HepG2 (cell line): ENCODE measurements at regions not wholly inside any gene's neighbourhood (a gene's known extent, or its start where the extent isn't known, plus 50 kb on each side); places are given as distances from the start of the nearest gene placed in this dataset.
"Not testable (repeated sequence)": the region's sequence is repeated elsewhere in the genome, so short reads cannot be mapped to it uniquely, and the experiment has no call there.

ENCODE experiments used
- ATAC-seq: fragments of 200-7000 bp; cut with Tn5 transposase; 3 replicates; pipeline ENCODE4 v1.9.1; 2020; ENCODE audit warnings: mild to moderate bottlenecking, moderate library complexity
- BruUV-seq: library from RNA; stranded (reverse); fragments of 400-500 nt; replicated peaks from 2 replicates; lab custom pipeline; 2021; lab: Mats Ljungman, UMichigan
- CTCF ChIA-PET: fragments of 300-600 bp; formaldehyde crosslinking; extraction: SDS; loops from one replicate; lab custom pipeline; 2021; ENCODE audit warnings: low total read pairs, inconsistent platforms, low intra/inter-chr PET ratio; lab: Yijun Ruan, JAX
- POLR2A ChIA-PET: fragments of 350-600 bp; sonication (Branson Sonifier 250); formaldehyde crosslinking; loops from one replicate; lab custom pipeline; 2020; ENCODE audit warnings: antibody characterized with exemption, inconsistent platforms; lab: Yijun Ruan, JAX
- DNase-seq: peaks from one replicate; pipeline ENCODE4 v3.0.0-alpha.2; 2015; ENCODE audit warnings: low spot score
- FAIRE-seq: peaks from 3 replicates; lab custom pipeline; 2011; peaks lifted over from hg19 to GRCh38; lab: Jason Lieb, UNC
- H2AFZ ChIP-seq: one replicate; pipeline ENCODE4 v1.6.1; 2011; ENCODE audit warnings: low read length, inconsistent platforms
- H3K27ac ChIP-seq: fragments of 300-600 bp; 3 replicates; pipeline ENCODE4 v1.8.0; 2011; ENCODE audit warnings: mixed run types, mild to moderate bottlenecking, mixed read lengths, low read length, inconsistent platforms; ENCODE audit not compliant: insufficient read depth; ENCODE audit errors: extremely low read length
- H3K27me3 ChIP-seq, 2 experiments: fragments of 200-600 bp in 1 of 2; 2 replicates in 1 of 2; 3 replicates in 1 of 2; pipeline versions ENCODE4 v1.6.0 to v1.8.0; 2011; ENCODE audit warnings: low read length in 2 of 2, mild to moderate bottlenecking in 2 of 2, moderate library complexity in 2 of 2, inconsistent platforms in 1 of 2; ENCODE audit not compliant: insufficient read depth in 2 of 2, control insufficient read depth in 1 of 2
- H3K36me3 ChIP-seq, 2 experiments: fragments of 200-600 bp in 1 of 2; replicated peaks in 1 of 2; 2 replicates in 1 of 2; 3 replicates in 1 of 2; pipeline versions ENCODE4 v1.5.1 to v1.8.0; 2011; ENCODE audit warnings: low read length in 2 of 2, inconsistent platforms in 1 of 2; ENCODE audit not compliant: insufficient read depth in 2 of 2, control insufficient read depth in 1 of 2
- H3K4me1 ChIP-seq: 2 replicates; pipeline ENCODE4 v1.5.1; 2012; ENCODE audit warnings: low read length, inconsistent platforms; ENCODE audit not compliant: insufficient read depth
- H3K4me2 ChIP-seq: 2 replicates; pipeline ENCODE4 v1.6.0; 2011; ENCODE audit warnings: low read depth, low read length, inconsistent platforms
- H3K4me3 ChIP-seq, 3 experiments: fragments of 200-600 bp in 1 of 3; sonication (generic), shearing (Covaris generic) in 1 of 3; replicated peaks in 1 of 3; 2 replicates each; pipeline ENCODE4 v1.5.1; 2011 to 2016; ENCODE audit warnings: low read length in 3 of 3, inconsistent platforms in 2 of 3, low read depth in 2 of 3, mild to moderate bottlenecking in 2 of 3, control low read depth in 1 of 3, mixed read lengths in 1 of 3; ENCODE audit not compliant: insufficient read depth in 1 of 3
- H3K79me2 ChIP-seq: one replicate; pipeline ENCODE4 v1.6.1; 2011; ENCODE audit warnings: low read length, inconsistent platforms; ENCODE audit not compliant: insufficient read depth
- H3K9ac ChIP-seq: 2 replicates; pipeline ENCODE4 v1.6.0; 2011; ENCODE audit warnings: mild to moderate bottlenecking, low read depth, low read length, inconsistent platforms; ENCODE audit not compliant: insufficient read depth
- H3K9me3 ChIP-seq: 2 replicates; pipeline ENCODE4 v1.5.1; 2012; ENCODE audit warnings: mild to moderate bottlenecking, low read length
- H4K20me1 ChIP-seq: 2 replicates; pipeline ENCODE4 v1.6.0; 2011; ENCODE audit warnings: inconsistent platforms, mild to moderate bottlenecking, low read length, moderate library complexity; ENCODE audit not compliant: insufficient read depth
- BATF2 ChIP-seq: sonication (generic); formaldehyde crosslinking; IDR thresholded peaks from 2 replicates; pipeline ENCODE4 v1.8.0; 2022; ENCODE audit warnings: mild to moderate bottlenecking, missing genetic modification reagents, moderate library complexity
- BRF2 ChIP-seq: sonication (generic); formaldehyde crosslinking; IDR thresholded peaks from 2 replicates; pipeline ENCODE4 v1.8.1; 2022; ENCODE audit warnings: mild to moderate bottlenecking, missing genetic modification reagents
- GATAD2A ChIP-seq: IDR thresholded peaks from 2 replicates; pipeline ENCODE4 v1.6.1; 2016
- GFI1 ChIP-seq: sonication (generic); formaldehyde crosslinking; IDR thresholded peaks from 2 replicates; pipeline ENCODE4 v1.5.0; 2020; ENCODE audit warnings: missing genetic modification reagents, mild to moderate bottlenecking, borderline replicate concordance
- GLMP ChIP-seq: sonication (generic); formaldehyde crosslinking; IDR thresholded peaks from 2 replicates; pipeline ENCODE4 v1.9.0; 2021; ENCODE audit warnings: missing genetic modification reagents, mild to moderate bottlenecking, borderline replicate concordance
- HIVEP1 ChIP-seq: sonication (generic); formaldehyde crosslinking; IDR thresholded peaks from 2 replicates; pipeline ENCODE4 v1.4.0; 2020; ENCODE audit warnings: mild to moderate bottlenecking, missing genetic modification reagents
- KAT8 ChIP-seq: IDR thresholded peaks from 2 replicates; pipeline ENCODE4 v1.6.1; 2016; ENCODE audit warnings: missing genetic modification reagents, missing compliant biosample characterization
- MAFK ChIP-seq, 2 experiments: IDR thresholded peaks in 1 of 2; conservative IDR thresholded peaks in 1 of 2; 2 replicates each; pipeline ENCODE4 v1.6.1; 2011; ENCODE audit warnings: improper control_type of control experiment in 2 of 2, low read length in 2 of 2
- NR2F2 ChIP-seq: IDR thresholded peaks from 2 replicates; pipeline ENCODE4 v1.6.1; 2012; ENCODE audit warnings: low read depth, inconsistent platforms, borderline replicate concordance
- SRSF1 ChIP-seq: fragments of 200-400 bp; formaldehyde crosslinking; optimal IDR thresholded peaks from 2 replicates; pipeline ENCODE3; 2017; ENCODE audit warnings: mild to moderate bottlenecking, low read depth, low read length, moderate library complexity
- TCF7 ChIP-seq: sonication (generic); IDR thresholded peaks from 2 replicates; pipeline ENCODE4 v1.6.1; 2016; ENCODE audit warnings: antibody characterized with exemption, low read depth
- THAP7 ChIP-seq: sonication (generic); formaldehyde crosslinking; IDR thresholded peaks from 2 replicates; pipeline ENCODE4 v1.8.1; 2023; ENCODE audit warnings: mild to moderate bottlenecking, missing genetic modification reagents
- YY1 ChIP-seq: IDR thresholded peaks from 2 replicates; pipeline ENCODE4 v1.6.1; 2011; ENCODE audit warnings: low read length, low read depth, moderate library complexity, mild to moderate bottlenecking; ENCODE audit not compliant: insufficient read depth, insufficient replicate concordance
- ZNF292 ChIP-seq: sonication (generic); formaldehyde crosslinking; IDR thresholded peaks from 2 replicates; pipeline ENCODE4 v1.8.1; 2022; ENCODE audit warnings: mild to moderate bottlenecking, low read depth, missing genetic modification reagents, borderline replicate concordance
- ZNF367 ChIP-seq: sonication (generic); formaldehyde crosslinking; IDR thresholded peaks from 2 replicates; pipeline ENCODE4 v1.4.0; 2020; ENCODE audit warnings: missing genetic modification reagents, borderline replicate concordance
- ZNF501 ChIP-seq: sonication (generic); formaldehyde crosslinking; IDR thresholded peaks from 2 replicates; pipeline ENCODE4 v1.5.1; 2020; ENCODE audit warnings: mild to moderate bottlenecking, moderate library complexity, missing genetic modification reagents
- ZNF580 ChIP-seq: IDR thresholded peaks from 2 replicates; pipeline ENCODE4 v1.6.1; 2016; ENCODE audit warnings: low read depth, borderline replicate concordance
- ZNF773 ChIP-seq: sonication (generic); formaldehyde crosslinking; IDR thresholded peaks from 2 replicates; pipeline ENCODE4 v1.4.0; 2020; ENCODE audit warnings: missing genetic modification reagents, borderline replicate concordance
- WGBS: methylation state at CpG from one replicate; pipeline ENCODE4 v1.1.6; 2017; ENCODE audit warnings: low lambda C conversion rate; 5-methylcytosine and 5-hydroxymethylcytosine counted together
- in situ Hi-C: cut with HindIII; loops from 2 replicates; pipeline ENCODE4 v1.10.0; 2017; ENCODE audit warnings: low pct_unique_long_range_greater_than_20kb; ENCODE audit not compliant: extremely low pct_ligation_motif_present
- intact Hi-C: fragments of 100-400 bp; cut with micrococcal nuclease; formaldehyde crosslinking; loops from one replicate; pipeline ENCODE4 v1.10.0; 2022; ENCODE audit not compliant: unreplicated experiment

GRCh38 chr13:61094865-61095264, 320.8 kb downstream of the PCDH20 start:
- H3K27ac ChIP-seq = no peak overlapping the region
- in situ Hi-C loops = no loop called here
- H3K9me3 ChIP-seq = no peaks in the 10 kb centered on the region
- ChIA-PET CTCF (no interaction called here), POLR2A (no interaction called here)
- no peak for DNase-seq
- H3K36me3 ChIP-seq = no peaks in the 10 kb centered on the region
- no peak overlapping the region for H2AFZ ChIP-seq
- no peak for TF ChIP-seq GATAD2A
- TF ChIP-seq MAFK (conservative IDR thresholded peaks at IDR 0.05 in 1 of 2, IDR thresholded peaks at IDR 0.05 in 1 of 2; ENCODE audit: low read length in 2 of 2) = no peak
- TF ChIP-seq ZNF501 (CRISPR knock-in tag) = no peak
- no peak for TF ChIP-seq NR2F2
- TF ChIP-seq BATF2 (CRISPR knock-in tag) = no peak
- no peak for TF ChIP-seq ZNF292 (CRISPR knock-in tag)
- no peak for TF ChIP-seq THAP7 (CRISPR knock-in tag)
- TF ChIP-seq ZNF773 = no peak
- no peak for TF ChIP-seq SRSF1
- TF ChIP-seq ZNF367 (CRISPR knock-in tag) = no peak
- TF ChIP-seq GFI1 (CRISPR knock-in tag) = no peak
- no peak for TF ChIP-seq HIVEP1 (CRISPR knock-in tag)
- TF ChIP-seq YY1 = no peak
- TF ChIP-seq GLMP = no peak
- TF ChIP-seq BRF2 (CRISPR knock-in tag) = no peak
- TF ChIP-seq ZNF580 (CRISPR knock-in tag) = no peak
- TF ChIP-seq TCF7 = no peak
- TF ChIP-seq KAT8 = no peak
- no TSS peak for BruUV-seq
- intact Hi-C loops = no loop called here
- no peak for ATAC-seq
- H3K27me3 ChIP-seq = no peaks in the 10 kb centered on the region
- no peaks in the 10 kb centered on the region for H3K4me1 ChIP-seq
- no peak overlapping the region for H3K4me2 ChIP-seq
- no peaks in the 10 kb centered on the region for H3K79me2 ChIP-seq
- H3K4me3 ChIP-seq = no peak overlapping the region
- no peak overlapping the region for H3K9ac ChIP-seq
- no peaks in the 10 kb centered on the region for H4K20me1 ChIP-seq
- no peak for FAIRE-seq

- in situ Hi-C loops, intact Hi-C loops, H3K4me2 ChIP-seq, H3K27ac ChIP-seq, ATAC-seq, H3K79me2 ChIP-seq, BruUV-seq, H3K9ac ChIP-seq, CTCF ChIA-PET, H3K27me3 ChIP-seq, H2AFZ ChIP-seq, H3K4me3 ChIP-seq, H3K36me3 ChIP-seq, H3K9me3 ChIP-seq, H4K20me1 ChIP-seq, DNase-seq, POLR2A ChIA-PET, H3K4me1 ChIP-seq, FAIRE-seq: not testable (repeated sequence)
- WGBS = 27% methylated on average over 8 of the region's 8 CpGs
Observed at GRCh38 chr13:61089894-61090293, 325.8 kb downstream of the PCDH20 start.
